ENCODE measurements at regions not wholly inside any gene's neighbourhood (a gene's known extent, or its start where the extent isn't known, plus 50 kb on each side); places are given as distances from the start of the nearest gene placed in this dataset.

- no peak for DNase-seq (ENCODE audit: low read depth, low spot score)
- ChIA-PET POLR2A (no interaction called here), CTCF (no interaction called here)
- TF ChIP-seq CTCF (IDR thresholded peaks at IDR 0.05; ENCODE audit: insufficient read depth, low read length, missing control alignments), result no peak
- no peak overlapping the region for H3K4me3 ChIP-seq (ENCODE audit: low read depth, low read length)
These were observed 161.4 kb upstream of the TSHZ3 start for GRCh38 chr19:31510635-31511034.

DNA sequence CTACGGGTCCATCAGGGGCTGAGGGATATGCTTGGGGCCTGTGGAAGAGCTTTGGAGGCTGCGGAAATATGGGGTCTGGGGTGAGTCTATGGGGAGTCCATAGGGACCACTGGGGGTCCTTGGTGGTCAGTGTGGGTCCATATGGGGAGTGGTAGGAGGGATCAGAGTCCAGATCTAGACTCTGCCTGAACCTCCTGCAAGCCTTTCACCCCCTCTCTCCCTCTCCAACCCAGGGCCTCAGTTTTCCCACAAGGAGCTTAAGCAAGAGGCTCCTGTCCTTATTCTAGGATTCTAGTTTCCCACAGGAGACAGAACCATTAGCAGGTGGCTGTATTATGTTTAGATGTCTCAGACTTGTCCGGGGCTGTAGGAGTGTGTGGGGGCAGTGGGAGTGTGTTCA, 161.9 kb upstream of the TSHZ3 start:
- POLR2A ChIA-PET, result no interaction called here
- no peak for DNase-seq (ENCODE audit: low read depth, low spot score)
- CTCF ChIA-PET, result no interaction called here
- H3K4me3 ChIP-seq (ENCODE audit: low read depth, low read length), result no peak overlapping the region
- no peak for TF ChIP-seq CTCF (IDR thresholded peaks at IDR 0.05; ENCODE audit: insufficient read depth, low read length, missing control alignments)

- TF ChIP-seq CTCF (IDR thresholded peaks at IDR 0.05; ENCODE audit: insufficient read depth, low read length, missing control alignments), result no peak
- no peak for DNase-seq (ENCODE audit: low read depth, low spot score)
- CTCF ChIA-PET, result no interaction called here
- POLR2A ChIA-PET, result no interaction called here
- H3K4me3 ChIP-seq (ENCODE audit: low read depth, low read length), result no peak overlapping the region
These were observed 162.5 kb upstream of the TSHZ3 start for GRCh38 chr19:31511696-31512095.

GRCh38 chr19:31512181-31512970, 163.1 kb upstream of the TSHZ3 start:
- H3K4me3 ChIP-seq (ENCODE audit: low read depth, low read length), result no peak overlapping the region
- TF ChIP-seq CTCF (IDR thresholded peaks at IDR 0.05; ENCODE audit: insufficient read depth, low read length, missing control alignments), result no peak
- ChIA-PET POLR2A (no interaction called here), CTCF (no interaction called here)
- DNase-seq (ENCODE audit: low read depth, low spot score), result no peak

DNA sequence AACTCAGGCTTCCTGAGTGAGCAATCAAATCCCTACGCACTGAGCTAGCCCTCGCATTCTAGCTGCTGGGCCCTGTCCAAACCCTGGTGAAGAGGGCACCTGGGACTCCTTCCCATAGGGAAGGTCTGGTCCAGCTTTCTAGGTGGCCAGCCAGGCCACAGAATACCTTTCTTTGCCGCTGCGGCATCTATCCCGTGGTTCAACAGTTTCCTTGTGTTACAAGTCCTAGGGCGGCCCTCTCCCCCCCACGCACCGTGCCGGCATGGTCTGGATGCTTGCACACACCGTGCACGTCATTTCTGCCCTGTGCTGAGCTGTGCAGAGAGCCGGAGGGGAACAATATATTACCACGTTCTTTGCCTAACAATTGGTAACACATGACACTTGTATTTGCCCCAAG, 164.6 kb upstream of the TSHZ3 start:
- no peak for TF ChIP-seq CTCF (IDR thresholded peaks at IDR 0.05; ENCODE audit: insufficient read depth, low read length, missing control alignments)
- ChIA-PET POLR2A (no interaction called here), CTCF (no interaction called here)
- no peak overlapping the region for H3K4me3 ChIP-seq (ENCODE audit: low read depth, low read length)
- DNase-seq (ENCODE audit: low read depth, low spot score), result no peak

DNA sequence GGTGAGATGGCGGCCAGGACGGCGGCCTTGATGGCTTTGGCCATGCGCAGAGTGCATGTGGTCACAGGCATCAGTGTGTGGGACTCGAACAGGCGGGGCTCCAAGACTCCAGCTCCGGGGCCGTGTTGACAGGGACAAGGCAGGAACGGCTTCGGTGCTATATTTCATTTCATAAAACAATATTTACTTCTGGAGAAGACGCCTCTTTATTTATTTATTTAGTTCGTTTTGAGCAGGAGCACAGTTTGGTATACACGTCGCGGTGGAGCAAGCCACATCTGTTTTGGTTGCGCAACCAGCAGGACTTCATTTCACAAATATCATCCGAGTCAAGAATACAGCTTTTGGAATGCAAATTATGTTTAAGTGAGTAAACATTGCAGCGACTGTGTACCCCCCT, 166.7 kb upstream of the TSHZ3 start:
- no peak for TF ChIP-seq CTCF (IDR thresholded peaks at IDR 0.05; ENCODE audit: insufficient read depth, low read length, missing control alignments)
- no peak overlapping the region for H3K4me3 ChIP-seq (ENCODE audit: low read depth, low read length)
- ChIA-PET CTCF (no interaction called here), POLR2A (no interaction called here)
- no peak for DNase-seq (ENCODE audit: low read depth, low spot score)

Data from AG04449 (cell line).